GM21737 (cell line): ENCODE measurements at regions not wholly inside any gene's neighbourhood (a gene's known extent, or its start where the extent isn't known, plus 50 kb on each side); places are given as distances from the start of the nearest gene placed in this dataset.
"Not testable (repeated sequence)": the region's sequence is repeated elsewhere in the genome, so short reads cannot be mapped to it uniquely, and the experiment has no call there.

Experiments
- ATAC-seq: cut with Tn5 transposase; IDR thresholded peaks from one replicate; pipeline ENCODE4 v1.9.1; 2021; ENCODE audit warnings: mild to moderate bottlenecking, moderate library complexity; ENCODE audit not compliant: unreplicated experiment

GRCh38 chr7:130845581-130846085 lies 111.6 kb upstream of the KLF14 start:
- no peak for ATAC-seq

GRCh38 chr7:130849604-130850003 lies 115.6 kb upstream of the KLF14 start:
- ATAC-seq = no peak

GRCh38 chr7:130850956-130851355 lies 116.9 kb upstream of the KLF14 start:
- ATAC-seq = no peak

GRCh38 chr7:130852867-130853266 lies 118.9 kb upstream of the KLF14 start:
- ATAC-seq = no peak

- ATAC-seq = no peak
Observed at GRCh38 chr7:130853503-130854279, 119.7 kb upstream of the KLF14 start.

GRCh38 chr7:130854481-130854880 lies 120.5 kb upstream of the KLF14 start:
- ATAC-seq = no peak

GRCh38 chr7:130856866-130857265 lies 122.9 kb upstream of the KLF14 start:
- no peak for ATAC-seq

- not testable (repeated sequence) for ATAC-seq
Observed at GRCh38 chr7:130860832-130861231, 126.8 kb upstream of the KLF14 start.

- no peak for ATAC-seq
Observed at GRCh38 chr7:130865408-130866236, 131.6 kb upstream of the KLF14 start.

GRCh38 chr7:130867039-130867438 lies 133.0 kb upstream of the KLF14 start:
- no peak for ATAC-seq

- ATAC-seq = no peak
Observed at GRCh38 chr7:130867581-130868136, 133.7 kb upstream of the KLF14 start.

GRCh38 chr7:130868139-130868538 lies 134.1 kb upstream of the KLF14 start:
- no peak for ATAC-seq

- ATAC-seq = no peak
Observed at GRCh38 chr7:130869918-130870317, 135.9 kb upstream of the KLF14 start.

GRCh38 chr7:130872341-130872740 lies 138.3 kb upstream of the KLF14 start:
- ATAC-seq = no peak

GRCh38 chr7:130872756-130873448 lies 138.9 kb upstream of the KLF14 start:
- ATAC-seq = no peak

- ATAC-seq = no peak
Observed at GRCh38 chr7:130874071-130874915, 140.3 kb upstream of the KLF14 start.

- no peak for ATAC-seq
Observed at GRCh38 chr7:130875265-130875741, 141.3 kb upstream of the KLF14 start.

GRCh38 chr7:130875901-130876300 lies 141.9 kb upstream of the KLF14 start:
- no peak for ATAC-seq

GRCh38 chr7:130877236-130877990 lies 143.4 kb upstream of the KLF14 start:
- ATAC-seq = no peak
